H1 (cell line): ENCODE measurements at regions not wholly inside any gene's neighbourhood (a gene's known extent, or its start where the extent isn't known, plus 50 kb on each side); places are given as distances from the start of the nearest gene placed in this dataset.

ENCODE experiments used
- CTCF ChIA-PET: fragments of 300-600 bp; sonication (Branson Sonifier 250); formaldehyde crosslinking; loops from one replicate; lab custom pipeline; 2021; ENCODE audit not compliant: partially characterized antibody; lab: Charles Lee
- POLR2A ChIA-PET: fragments of 300-600 bp; sonication (Branson Sonifier 250); formaldehyde crosslinking; loops from one replicate; lab custom pipeline; 2021; ENCODE audit warnings: inconsistent platforms; ENCODE audit not compliant: partially characterized antibody; lab: Charles Lee
- DNase-seq, 2 experiments: peaks; one replicate each; pipeline versions ENCODE4 v3.0.0 to v3.0.0-alpha.2; 2010 to 2022; ENCODE audit warnings: low spot score in 2 of 2, low read depth in 1 of 2, mixed read lengths in 1 of 2
- FAIRE-seq: peaks from 2 replicates; lab custom pipeline; 2011; peaks lifted over from hg19 to GRCh38; lab: Jason Lieb, UNC
- H2AFZ ChIP-seq: 2 replicates; pipeline ENCODE4 v1.8.1; 2012; ENCODE audit warnings: low read length, inconsistent platforms
- H2AK5ac ChIP-seq: 2 replicates; pipeline ENCODE4 v1.6.1; 2013; ENCODE audit warnings: low read depth, low read length
- H2BK120ac ChIP-seq: replicated peaks from 2 replicates; pipeline ENCODE3; 2013; ENCODE audit warnings: low read depth, low read length, inconsistent platforms
- H2BK12ac ChIP-seq: 2 replicates; pipeline ENCODE4 v1.6.1; 2013; ENCODE audit warnings: low read depth, low read length
- H2BK15ac ChIP-seq: 2 replicates; pipeline ENCODE4 v1.6.1; 2013; ENCODE audit warnings: low read length
- H2BK20ac ChIP-seq: 2 replicates; pipeline ENCODE4 v1.6.1; 2013; ENCODE audit warnings: low read length
- H2BK5ac ChIP-seq: 2 replicates; pipeline ENCODE4 v1.6.1; 2013; ENCODE audit warnings: low read depth, low read length
- H3K14ac ChIP-seq: 2 replicates; pipeline ENCODE4 v1.6.1; 2013; ENCODE audit warnings: inconsistent platforms; ENCODE audit not compliant: insufficient read length
- H3K18ac ChIP-seq: 2 replicates; pipeline ENCODE4 v1.6.1; 2013; ENCODE audit warnings: low read length; ENCODE audit errors: extremely low read depth
- H3K23ac ChIP-seq: 2 replicates; pipeline ENCODE4 v1.6.1; 2013; ENCODE audit warnings: inconsistent platforms; ENCODE audit not compliant: insufficient read length
- H3K23me2 ChIP-seq: 2 replicates; pipeline ENCODE4 v1.6.1; 2013; ENCODE audit warnings: low read depth, low read length
- H3K27ac ChIP-seq: 2 replicates; pipeline ENCODE4 v1.6.1; 2011; ENCODE audit warnings: low read depth, low read length, inconsistent platforms
- H3K27me3 ChIP-seq, 4 experiments: replicated peaks in 1 of 4; 1 replicate in 1 of 4; 2 replicates in 3 of 4; pipeline versions ENCODE4 v1.6.1 to v1.8.1; 2011 to 2013; ENCODE audit warnings: low read length in 3 of 4, mild to moderate bottlenecking in 3 of 4, inconsistent platforms in 2 of 4, mixed read lengths in 2 of 4, moderate library complexity in 1 of 4; ENCODE audit not compliant: control insufficient read depth in 3 of 4, insufficient read depth in 3 of 4; ENCODE audit errors: extremely low read depth in 1 of 4
- H3K36me3 ChIP-seq, 4 experiments: 2 replicates each; pipeline versions ENCODE4 v1.6.1 to v1.8.1; 2011 to 2013; ENCODE audit warnings: mild to moderate bottlenecking in 4 of 4, low read length in 3 of 4, moderate library complexity in 2 of 4, control low read depth in 1 of 4, inconsistent platforms in 1 of 4; ENCODE audit not compliant: insufficient read depth in 4 of 4, control insufficient read depth in 2 of 4
- H3K4ac ChIP-seq: replicated peaks from 2 replicates; pipeline ENCODE3; 2013; ENCODE audit warnings: low read length, low read depth, mixed read lengths, inconsistent platforms; ENCODE audit not compliant: insufficient read length
- H3K4me1 ChIP-seq, 4 experiments: replicated peaks in 1 of 4; 1 replicate in 1 of 4; 2 replicates in 3 of 4; pipeline versions ENCODE4 v1.6.1 to v1.8.1; 2011 to 2013; ENCODE audit warnings: low read length in 3 of 4, inconsistent platforms in 2 of 4, mixed read lengths in 1 of 4; ENCODE audit not compliant: insufficient read depth in 4 of 4, control insufficient read depth in 3 of 4
- H3K4me2 ChIP-seq, 2 experiments: 2 replicates each; pipeline versions ENCODE4 v1.6.1 to v1.8.1; 2011 to 2013; ENCODE audit warnings: low read depth in 2 of 2, low read length in 2 of 2, control low read depth in 1 of 2, inconsistent platforms in 1 of 2, mild to moderate bottlenecking in 1 of 2; ENCODE audit not compliant: insufficient read depth in 1 of 2
- H3K4me3 ChIP-seq, 4 experiments: fragments of 200-600, 300-600 bp in 1 of 4; sonication (generic), shearing (Covaris generic), sonication (Bioruptor Twin) in 1 of 4; 2 replicates each; pipeline versions ENCODE4 v1.5.1 to v1.8.1; 2011 to 2016; ENCODE audit warnings: low read length in 4 of 4, low read depth in 3 of 4, control low read depth in 2 of 4, inconsistent platforms in 2 of 4, mild to moderate bottlenecking in 2 of 4, mixed read lengths in 1 of 4, moderate library complexity in 1 of 4; ENCODE audit not compliant: insufficient read depth in 2 of 4; ENCODE audit errors: extremely low read depth in 1 of 4
- H3K56ac ChIP-seq: replicated peaks from 2 replicates; pipeline ENCODE3; 2013; ENCODE audit warnings: low read depth, mild to moderate bottlenecking, mixed read lengths, low read length, inconsistent platforms; ENCODE audit not compliant: insufficient read length
- H3K79me1 ChIP-seq: 2 replicates; pipeline ENCODE4 v1.6.1; 2013; ENCODE audit warnings: low read depth, low read length, control low read depth
- H3K79me2 ChIP-seq, 2 experiments: 2 replicates each; pipeline versions ENCODE4 v1.6.1 to v1.8.1; 2012 to 2013; ENCODE audit warnings: low read length in 2 of 2, mild to moderate bottlenecking in 2 of 2, inconsistent platforms in 1 of 2; ENCODE audit not compliant: insufficient read depth in 2 of 2, control insufficient read depth in 1 of 2
- H3K9ac ChIP-seq, 4 experiments: replicated peaks in 1 of 4; 1 replicate in 1 of 4; 2 replicates in 3 of 4; pipeline versions ENCODE4 v1.6.1 to v1.8.1; 2011 to 2013; ENCODE audit warnings: low read depth in 3 of 4, low read length in 3 of 4, control low read depth in 2 of 4, mild to moderate bottlenecking in 2 of 4, moderate library complexity in 2 of 4, inconsistent platforms in 1 of 4; ENCODE audit errors: extremely low read depth in 1 of 4
- H3K9me3 ChIP-seq, 2 experiments: 2 replicates each; pipeline versions ENCODE4 v1.6.1 to v1.8.1; 2012 to 2013; ENCODE audit warnings: mild to moderate bottlenecking in 2 of 2, moderate library complexity in 2 of 2, control low read depth in 1 of 2, inconsistent platforms in 1 of 2, low read depth in 1 of 2, low read length in 1 of 2, mixed read lengths in 1 of 2; ENCODE audit not compliant: insufficient read depth in 2 of 2
- H4K20me1 ChIP-seq, 2 experiments: replicated peaks in 1 of 2; 2 replicates each; pipeline versions ENCODE3 to v1.8.1; 2011 to 2013; ENCODE audit warnings: inconsistent platforms in 2 of 2, low read length in 2 of 2, mild to moderate bottlenecking in 1 of 2; ENCODE audit not compliant: insufficient read depth in 2 of 2, control insufficient read depth in 1 of 2
- H4K5ac ChIP-seq: 2 replicates; pipeline ENCODE4 v1.6.1; 2013; ENCODE audit warnings: low read length, low read depth, mixed read lengths, inconsistent platforms; ENCODE audit not compliant: insufficient read length
- H4K8ac ChIP-seq: 2 replicates; pipeline ENCODE4 v1.8.0; 2013; ENCODE audit warnings: mild to moderate bottlenecking, moderate library complexity, low read length, inconsistent platforms; ENCODE audit not compliant: insufficient read depth; ENCODE audit errors: extremely low read depth
- H4K91ac ChIP-seq: replicated peaks from 2 replicates; pipeline ENCODE3; 2013; ENCODE audit warnings: low read length, mixed read lengths, inconsistent platforms; ENCODE audit not compliant: insufficient read length
- CTBP2 ChIP-seq: IDR thresholded peaks from 2 replicates; pipeline ENCODE4 v1.7.0; 2011; ENCODE audit warnings: borderline replicate concordance, mild to moderate bottlenecking, moderate library complexity, mixed read lengths, low read length; ENCODE audit not compliant: insufficient read depth, insufficient read length
- HDAC6 ChIP-seq: IDR thresholded peaks from one replicate; pipeline ENCODE4 v1.7.1; 2012; ENCODE audit warnings: low read depth, mild to moderate bottlenecking, inconsistent platforms, low read length, moderate library complexity
- MAFK ChIP-seq: IDR thresholded peaks from 2 replicates; pipeline ENCODE4 v1.6.1; 2012; ENCODE audit warnings: low read depth, mild to moderate bottlenecking, improper control_type of control experiment, low read length
- RFX5 ChIP-seq: IDR thresholded peaks from 2 replicates; pipeline ENCODE4 v1.6.1; 2011; ENCODE audit warnings: low read depth, low read length, improper control_type of control experiment, borderline replicate concordance
- RNF2 ChIP-seq: fragments of 200-900, 300-1000 bp; sonication (generic); IDR thresholded peaks from 2 replicates; pipeline ENCODE4 v1.7.1; 2016; ENCODE audit warnings: borderline replicate concordance, low read depth, mild to moderate bottlenecking, antibody characterized with exemption, low read length; ENCODE audit not compliant: poor library complexity, severe bottlenecking; ENCODE audit errors: missing control alignments
- SIX5 ChIP-seq: IDR thresholded peaks from 2 replicates; pipeline ENCODE4 v1.6.1; 2011; ENCODE audit warnings: mild to moderate bottlenecking, low read depth, low read length
- SUZ12 ChIP-seq: fragments of 200-600 bp; sonication (generic); IDR thresholded peaks from 2 replicates; pipeline ENCODE4 v1.6.1; 2012; ENCODE audit warnings: mild to moderate bottlenecking, inconsistent platforms, low read length, moderate library complexity, mixed read lengths
- TBP ChIP-seq: IDR thresholded peaks from 2 replicates; pipeline ENCODE4 v1.6.1; 2011; ENCODE audit warnings: low read depth, low read length, improper control_type of control experiment
- TCF12 ChIP-seq: IDR thresholded peaks from 2 replicates; pipeline ENCODE4 v1.6.1; 2011; ENCODE audit warnings: low read depth, mild to moderate bottlenecking, low read length
- ZNF274 ChIP-seq: IDR thresholded peaks from 2 replicates; pipeline ENCODE4 v1.7.0; 2012; ENCODE audit warnings: low read length, borderline replicate concordance; ENCODE audit errors: extremely low read depth
- WGBS, 2 experiments: shearing (Covaris generic) in 1 of 2; methylation state at CpG; one replicate each; pipeline versions ENCODE4 v1.1.6 to v1.1.7; 2013 to 2015; ENCODE audit warnings: low lambda C conversion rate in 2 of 2, mixed read lengths in 2 of 2, inconsistent platforms in 1 of 2, low coverage in 1 of 2, missing lambda C conversion rate in 1 of 2; ENCODE audit not compliant: insufficient replicate concordance in 2 of 2, insufficient coverage in 1 of 2, insufficient read length in 1 of 2; ENCODE audit errors: extremely low coverage in 1 of 2, missing lambda C conversion rate in 1 of 2; 5-methylcytosine and 5-hydroxymethylcytosine counted together
- TF ChIP-seq, protein P1 (sequence below): IDR thresholded peaks from 2 replicates; pipeline ENCODE4 v1.6.1; 2011; ENCODE audit warnings: low read length, improper control_type of control experiment

DNA sequence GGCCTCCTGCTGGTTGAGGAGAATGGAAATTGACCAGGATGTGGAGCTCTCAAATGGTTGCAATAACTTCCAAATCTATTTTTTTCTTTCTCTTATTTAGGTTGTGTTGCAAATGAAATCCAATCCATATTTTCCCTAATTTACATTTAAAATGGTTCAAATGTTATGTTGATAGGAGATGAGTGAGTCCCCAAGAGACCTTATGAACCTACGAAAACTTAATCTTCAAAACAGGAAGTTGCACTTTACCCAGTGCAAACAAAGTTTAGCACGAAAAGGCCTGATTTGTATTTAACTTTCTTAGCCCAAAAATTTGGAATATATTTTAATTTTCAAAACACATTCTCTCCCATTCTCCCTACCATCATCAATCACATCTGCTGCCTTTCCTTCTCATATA, 59.3 kb upstream of the NDP start:
- Histone ChIP-seq H3K9me3 (no peaks in the 10 kb centered on the region), H2AK5ac (no peak overlapping the region), H3K4me3 (no peak overlapping the region), H2BK12ac (no peak overlapping the region), H3K79me2 (no peaks in the 10 kb centered on the region), H3K4ac (no peak overlapping the region), H3K23me2 (no peaks in the 10 kb centered on the region), H4K91ac (no peak overlapping the region), H3K4me1 (no peaks in the 10 kb centered on the region), H3K4me2 (no peak overlapping the region), H2BK20ac (no peak overlapping the region), H3K79me1 (no peaks in the 10 kb centered on the region), H3K36me3 (no peaks in the 10 kb centered on the region), H4K8ac (no peak overlapping the region), H3K27me3 (no peaks in the 10 kb centered on the region), H4K20me1 (no peaks in the 10 kb centered on the region), H2BK15ac (no peak overlapping the region), H3K27ac (no peak overlapping the region), H2AFZ (no peak overlapping the region), H2BK120ac (no peak overlapping the region), H4K5ac (no peak overlapping the region), H3K14ac (no peak overlapping the region), H3K56ac (no peak overlapping the region), H3K9ac (no peak overlapping the region), H3K23ac (no peak overlapping the region), H3K18ac (no peak overlapping the region), H2BK5ac (no peak overlapping the region)
- CTCF ChIA-PET = no interaction called here
- FAIRE-seq (no peak), DNase-seq (no peak)
- WGBS, 2 experiments = 93% methylated on average over 2 of the region's 2 CpGs; no CpG with 5 or more reads in 1 of the 2 experiments
- POLR2A ChIA-PET = interaction anchor here (0.6 kb wide), 1 partner anchor 387 kb away, joined by 3 read pairs; no protein-coding TSS in a partner anchor
- TF ChIP-seq CTBP2 = no peak
- TF ChIP-seq RNF2 = no peak
- no peak for TF ChIP-seq TCF12
- TF ChIP-seq ZNF274 = no peak
- TF ChIP-seq SIX5 = no peak
- TF ChIP-seq MAFK = no peak
- TF ChIP-seq TBP = no peak
- no peak for TF ChIP-seq RFX5
- TF ChIP-seq, protein P1, sequence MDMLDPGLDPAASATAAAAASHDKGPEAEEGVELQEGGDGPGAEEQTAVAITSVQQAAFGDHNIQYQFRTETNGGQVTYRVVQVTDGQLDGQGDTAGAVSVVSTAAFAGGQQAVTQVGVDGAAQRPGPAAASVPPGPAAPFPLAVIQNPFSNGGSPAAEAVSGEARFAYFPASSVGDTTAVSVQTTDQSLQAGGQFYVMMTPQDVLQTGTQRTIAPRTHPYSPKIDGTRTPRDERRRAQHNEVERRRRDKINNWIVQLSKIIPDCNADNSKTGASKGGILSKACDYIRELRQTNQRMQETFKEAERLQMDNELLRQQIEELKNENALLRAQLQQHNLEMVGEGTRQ = no peak
- TF ChIP-seq HDAC6 = no peak
- TF ChIP-seq SUZ12 = no peak
